Hematopoietic multipotent progenitor cell treated with erythropoietin and hydrocortisone succinate and interleukin-3 and kit ligand, for 17 days (in vitro differentiated cells): ENCODE measurements at regions not wholly inside any gene's neighbourhood (a gene's known extent, or its start where the extent isn't known, plus 50 kb on each side); places are given as distances from the start of the nearest gene placed in this dataset.

Experiments
- DNase-seq: peaks from one replicate; pipeline ENCODE4 v3.0.0-alpha.2; 2015; ENCODE audit warnings: low spot score

DNA sequence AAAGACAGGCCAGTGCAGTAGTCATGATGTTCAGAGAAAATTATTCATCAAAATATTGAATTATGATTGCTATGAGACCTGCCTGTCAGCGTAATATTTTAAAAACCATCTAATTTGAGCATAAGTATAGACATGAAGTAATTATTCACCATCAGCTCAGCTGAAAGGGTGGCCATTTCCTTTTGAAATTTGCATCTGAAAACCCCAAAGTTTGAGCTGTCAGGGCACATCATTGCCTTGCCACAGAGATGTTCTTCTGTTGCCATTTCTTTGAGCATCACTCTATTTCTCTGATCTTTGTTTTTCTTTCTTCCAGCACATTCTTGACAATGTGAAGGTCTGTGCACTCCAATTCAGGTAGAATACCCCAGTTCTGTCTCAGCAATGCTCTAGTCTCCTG is 147.5 kb upstream of the RHOBTB1 start:
- DNase-seq = no peak

DNA sequence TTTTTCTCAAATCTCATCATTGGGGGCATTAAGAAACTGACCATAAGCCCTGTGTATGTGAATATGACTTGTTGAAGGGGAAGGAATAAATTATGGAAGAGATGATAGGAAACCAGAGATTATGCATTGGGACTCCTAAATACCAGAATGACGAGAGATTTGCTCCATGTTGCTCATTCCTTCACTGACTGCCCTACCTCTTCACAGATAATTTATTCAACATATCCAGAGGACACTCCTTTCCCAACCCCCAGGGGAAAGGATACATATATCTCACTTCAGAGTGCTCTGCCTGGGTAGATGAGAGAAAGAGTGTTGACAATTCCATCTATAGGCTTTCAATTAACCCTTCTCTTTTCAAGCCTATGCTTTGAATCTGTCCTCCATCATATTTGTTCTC is 145.3 kb upstream of the RHOBTB1 start:
- DNase-seq = no peak

DNA sequence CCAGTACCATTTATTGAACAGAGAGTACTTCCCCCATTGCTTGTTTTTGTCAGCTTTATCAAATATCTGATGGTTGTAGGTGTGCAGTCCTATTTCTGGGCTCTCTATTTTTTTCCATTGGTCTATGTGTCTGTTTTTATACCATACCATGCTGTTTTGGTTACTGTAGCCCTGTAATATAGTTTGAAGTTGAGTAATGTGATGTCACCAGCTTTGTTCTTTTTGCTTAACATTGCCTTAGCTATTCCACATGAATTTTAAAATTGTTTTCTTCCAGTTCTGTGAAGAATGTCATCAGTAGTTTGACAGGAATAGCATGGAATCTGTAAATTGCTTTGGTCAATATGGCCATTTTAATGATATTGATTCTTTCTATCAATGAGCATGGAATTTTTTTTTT is 140.5 kb upstream of the RHOBTB1 start:
- DNase-seq = no peak

DNA sequence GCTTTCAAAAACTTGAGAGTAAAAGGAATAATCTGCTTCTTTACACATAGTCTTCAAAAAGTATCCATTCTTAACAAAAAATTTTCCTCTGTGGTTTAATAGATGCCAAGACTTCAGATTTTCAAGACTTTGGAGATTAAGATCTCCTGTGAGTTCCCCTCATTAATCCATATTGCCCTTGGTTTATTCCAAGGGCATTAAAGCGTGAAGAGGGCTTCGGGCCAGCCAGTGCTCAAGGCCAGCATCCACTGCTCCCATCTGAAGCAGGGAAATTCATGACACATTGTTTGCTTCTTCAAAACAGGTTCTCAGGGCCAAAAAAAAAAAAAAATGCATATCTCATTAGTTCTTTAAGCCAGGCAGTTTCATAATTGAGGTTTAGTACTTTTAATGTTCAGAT is 137.3 kb upstream of the RHOBTB1 start:
- DNase-seq = no peak

DNA sequence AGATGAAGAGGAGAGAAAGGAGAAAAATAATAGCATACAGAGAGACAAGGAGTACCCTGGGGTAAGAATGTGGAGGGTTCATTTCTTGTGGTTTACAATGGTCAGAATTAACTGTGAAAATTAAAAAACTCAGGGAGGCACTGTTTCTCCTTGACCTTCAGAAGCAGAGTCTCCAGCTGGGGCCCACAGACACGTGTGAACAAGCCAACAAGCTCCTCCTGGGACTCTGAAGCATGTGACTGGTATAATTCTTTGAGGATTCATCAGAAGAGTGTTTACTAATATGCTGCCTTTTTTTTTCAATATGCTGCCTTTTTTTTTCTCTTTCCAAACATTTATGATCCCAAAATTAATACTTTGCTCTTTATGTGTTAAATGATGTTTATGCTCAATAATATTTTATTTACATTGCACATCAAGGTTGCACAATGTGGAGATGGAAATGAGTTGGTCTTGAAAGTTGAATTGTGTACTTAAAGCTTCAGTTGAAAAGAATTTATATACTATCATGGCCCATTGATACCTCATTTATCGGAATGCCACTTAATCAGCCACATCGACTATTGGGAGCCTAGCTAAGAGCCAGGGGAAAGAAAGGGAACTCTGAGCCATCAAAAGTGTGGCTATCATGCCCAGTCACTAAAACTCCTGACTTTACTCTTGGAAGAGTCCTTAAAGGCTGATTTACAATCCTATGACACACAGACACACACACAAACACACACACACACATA is 134.7 kb upstream of the RHOBTB1 start:
- no peak for DNase-seq

- DNase-seq = no peak
Measured at GRCh38 chr10:61076572-61077114, 132.7 kb upstream of the RHOBTB1 start.

DNA sequence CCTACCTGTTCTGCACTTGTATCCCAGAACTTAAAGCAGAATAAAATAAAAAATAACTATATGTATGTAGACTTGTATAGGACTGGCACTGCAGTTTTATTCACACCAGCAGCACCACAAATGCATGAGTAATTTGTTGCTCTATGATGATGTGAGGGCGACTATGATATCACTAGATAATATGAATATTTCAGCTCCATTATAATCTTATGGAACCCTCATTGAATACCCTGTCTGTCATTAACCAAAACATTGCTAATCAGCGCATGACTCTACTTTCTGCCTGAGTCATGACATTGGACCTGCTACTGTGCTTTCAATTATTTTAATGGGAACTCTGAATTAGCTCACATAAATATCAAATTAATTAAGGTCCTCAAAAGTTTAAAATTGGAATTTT is 129.4 kb upstream of the RHOBTB1 start:
- no peak for DNase-seq

DNA sequence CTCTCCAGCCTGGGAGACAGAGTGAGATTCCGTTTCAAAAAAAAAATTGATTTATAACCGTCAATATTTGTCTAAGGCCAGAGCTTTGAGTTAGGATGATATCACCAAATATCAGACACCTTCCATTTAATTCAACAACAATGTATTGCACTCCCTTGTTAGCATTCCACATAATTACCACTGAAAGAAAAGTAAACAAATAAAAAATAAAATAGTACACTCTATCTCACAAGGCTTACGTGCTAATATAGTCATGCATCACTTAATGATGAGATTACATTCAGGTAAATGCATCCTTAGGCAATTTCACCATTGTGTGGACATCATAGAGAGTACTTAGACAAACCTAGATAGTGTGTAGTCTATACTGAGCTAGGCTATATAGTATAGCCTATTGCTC is 127.6 kb upstream of the RHOBTB1 start:
- DNase-seq = no peak

DNA sequence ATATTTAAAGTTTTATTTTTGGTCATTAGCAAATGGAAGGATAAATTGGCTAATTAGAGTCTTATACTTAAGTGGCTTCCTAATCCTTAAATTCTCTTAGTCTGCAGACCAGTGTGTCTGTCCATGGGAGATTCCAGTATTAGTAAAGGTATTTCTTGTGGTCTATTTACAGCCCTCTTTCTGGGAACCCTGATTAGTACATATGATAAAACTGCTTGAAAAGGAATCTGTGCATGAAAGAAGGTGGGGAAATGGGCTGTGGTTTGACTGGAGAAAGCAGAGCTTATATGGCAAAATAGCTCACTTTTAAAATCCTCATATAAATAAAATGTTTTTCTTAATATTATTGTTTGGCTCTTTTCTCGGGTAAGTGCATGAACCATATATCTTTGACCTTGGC is 124.5 kb upstream of the RHOBTB1 start:
- no peak for DNase-seq

GRCh38 chr10:61067671-61068336 is 123.8 kb upstream of the RHOBTB1 start:
- no peak for DNase-seq

- DNase-seq = no peak
Measured at GRCh38 chr10:61066661-61067344, 122.8 kb upstream of the RHOBTB1 start.

DNA sequence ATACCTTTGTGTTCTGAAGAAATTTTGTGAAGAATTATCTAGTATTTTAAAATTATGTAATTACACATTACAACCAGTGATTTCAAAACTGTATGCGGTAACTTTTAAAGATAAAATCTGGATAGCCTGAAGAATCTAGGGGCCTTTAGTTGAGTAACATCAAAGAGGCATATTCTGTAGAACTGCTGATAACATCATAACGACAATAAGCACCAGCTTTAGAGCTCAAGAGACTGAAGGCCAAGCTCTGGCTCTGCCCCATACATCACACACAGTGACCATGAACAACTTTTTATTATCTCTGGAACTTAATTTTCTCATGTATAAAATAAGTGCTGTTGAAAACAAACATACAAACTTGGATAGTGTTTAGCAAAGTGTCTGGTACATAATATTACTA is 121.1 kb upstream of the RHOBTB1 start:
- no peak for DNase-seq

DNA sequence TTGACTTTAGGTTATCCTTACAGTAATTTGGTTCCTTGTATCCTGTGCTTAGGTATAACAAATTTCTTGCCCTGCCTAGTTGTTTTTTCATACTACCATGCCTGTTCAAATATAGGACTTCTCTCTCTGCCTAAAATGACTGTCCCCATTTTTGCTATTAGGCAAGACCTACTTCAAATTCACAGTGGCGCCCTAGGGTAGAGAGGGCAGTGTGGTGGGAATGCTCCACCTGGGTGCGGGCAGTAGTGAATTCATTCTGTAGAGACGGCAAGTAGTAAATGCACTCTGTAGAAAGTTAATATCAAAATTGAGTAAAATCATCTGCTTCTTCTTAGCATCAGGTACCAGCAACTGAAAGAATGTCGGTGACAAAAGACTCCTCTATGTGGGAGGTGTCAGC is 120.4 kb upstream of the RHOBTB1 start:
- DNase-seq = no peak

DNA sequence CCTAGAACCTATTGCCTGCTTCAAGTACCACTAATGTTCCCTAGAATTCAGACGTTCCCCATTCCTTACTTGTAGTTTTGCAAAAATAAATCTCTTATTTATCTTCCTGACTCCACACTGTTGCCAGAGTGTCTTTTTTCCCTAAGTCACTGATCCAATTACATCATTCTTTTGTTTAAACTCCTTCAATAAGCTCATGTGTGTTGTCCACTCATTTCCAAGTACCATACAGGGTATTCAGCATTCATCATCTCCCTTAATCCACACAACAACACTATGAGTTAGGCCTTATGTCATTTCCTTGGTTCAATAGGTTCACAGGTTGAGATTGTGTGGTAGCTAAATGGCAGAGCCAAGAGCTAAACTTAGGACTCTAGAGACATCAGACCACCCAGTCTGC is 119.9 kb upstream of the RHOBTB1 start:
- no peak for DNase-seq

DNA sequence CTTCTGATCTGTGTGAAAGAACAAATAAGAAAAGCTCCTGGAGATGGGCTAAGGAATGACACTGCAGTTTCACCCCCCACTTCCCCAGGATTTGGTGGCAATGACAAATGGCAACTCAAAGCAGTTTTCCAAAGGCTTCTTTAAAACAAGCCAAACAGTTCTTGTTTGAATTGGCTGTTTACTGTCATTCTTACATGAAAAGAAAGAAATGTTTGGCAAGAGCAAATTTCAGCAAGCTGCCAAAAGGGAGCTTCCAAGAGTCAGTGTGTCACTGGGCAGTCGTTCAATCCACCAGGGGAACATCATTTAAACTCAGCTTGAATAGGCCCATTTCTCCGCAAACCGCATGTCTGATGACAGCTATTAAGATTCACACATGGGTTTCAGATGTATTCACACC is 119.0 kb upstream of the RHOBTB1 start:
- no peak for DNase-seq

DNA sequence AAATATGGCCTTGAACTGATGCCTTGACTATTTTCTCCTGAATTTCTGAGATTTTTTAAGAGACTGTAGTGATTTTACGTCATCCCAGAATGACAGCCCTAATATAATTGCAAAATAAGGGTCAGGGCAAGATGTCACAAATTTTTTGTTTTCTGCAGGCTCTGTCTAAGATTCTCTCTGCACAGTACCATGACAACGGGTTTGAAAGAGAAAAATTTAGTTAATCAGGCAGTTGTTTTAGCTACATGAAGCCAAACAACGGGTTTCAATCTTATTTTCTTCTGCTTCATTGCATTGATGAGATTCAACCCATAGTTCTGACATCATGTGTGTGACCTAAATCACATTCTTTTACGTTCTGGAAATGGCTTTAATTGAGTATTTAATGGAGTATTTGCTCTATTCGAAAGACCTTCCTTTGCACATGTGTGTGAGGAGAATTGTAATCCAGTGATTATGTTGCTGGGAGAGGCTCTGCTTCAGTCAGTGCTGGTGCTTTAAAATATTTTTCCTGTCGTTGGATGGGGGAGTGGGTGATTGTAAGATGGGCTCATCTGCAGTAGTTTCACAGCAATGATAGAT is 118.0 kb upstream of the RHOBTB1 start:
- no peak for DNase-seq

DNA sequence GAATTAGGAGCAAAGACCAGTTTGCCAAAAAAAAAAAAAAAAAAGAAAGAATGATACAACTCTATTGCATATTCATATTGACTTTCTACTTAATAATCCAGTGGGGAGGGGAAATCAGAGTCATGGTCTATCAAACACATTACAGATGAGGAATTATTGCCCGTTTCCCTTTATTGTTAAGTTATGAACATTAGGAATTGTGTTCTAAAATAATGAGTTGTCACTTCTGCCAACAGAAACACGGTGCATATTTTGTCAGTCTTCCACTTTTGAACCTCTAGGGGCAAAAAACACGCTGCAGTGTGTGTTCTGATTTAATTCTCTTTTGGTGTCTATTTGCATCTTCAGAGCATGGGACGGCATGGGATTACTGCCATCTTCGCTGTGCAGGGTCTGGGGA is 115.7 kb upstream of the RHOBTB1 start:
- DNase-seq = no peak

- no peak for DNase-seq
Measured at GRCh38 chr10:61052469-61053205, 108.7 kb upstream of the RHOBTB1 start.

- DNase-seq = no peak
Measured at GRCh38 chr10:61051344-61051743, 107.4 kb upstream of the RHOBTB1 start.

GRCh38 chr10:61050120-61050745 is 106.2 kb upstream of the RHOBTB1 start:
- DNase-seq = no peak

GRCh38 chr10:61049386-61049785 is 105.4 kb upstream of the RHOBTB1 start:
- DNase-seq = no peak
